ENCODE measurements at regions not wholly inside any gene's neighbourhood (a gene's known extent, or its start where the extent isn't known, plus 50 kb on each side); places are given as distances from the start of the nearest gene placed in this dataset.

DNA sequence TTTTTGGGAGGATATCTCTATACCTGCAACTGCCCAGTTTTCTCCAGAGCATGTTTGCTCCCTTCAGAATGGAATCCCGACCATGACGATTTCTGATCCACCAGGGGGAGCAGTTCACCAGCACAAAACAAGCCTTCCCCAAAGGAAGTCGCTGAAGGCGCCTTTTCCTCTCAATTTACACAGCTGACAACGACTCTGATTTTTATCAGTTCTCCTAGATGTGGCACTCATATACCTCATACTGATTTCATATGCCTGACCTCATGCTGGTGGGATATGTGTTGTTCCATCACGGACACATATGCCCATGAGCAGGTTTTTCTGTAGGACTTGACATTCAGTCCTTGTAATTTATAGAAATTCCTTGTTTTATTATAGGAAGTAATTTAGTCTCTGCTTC lies 1028.2 kb downstream of the MCTP2 start (continued):
- TF ChIP-seq, protein P1, sequence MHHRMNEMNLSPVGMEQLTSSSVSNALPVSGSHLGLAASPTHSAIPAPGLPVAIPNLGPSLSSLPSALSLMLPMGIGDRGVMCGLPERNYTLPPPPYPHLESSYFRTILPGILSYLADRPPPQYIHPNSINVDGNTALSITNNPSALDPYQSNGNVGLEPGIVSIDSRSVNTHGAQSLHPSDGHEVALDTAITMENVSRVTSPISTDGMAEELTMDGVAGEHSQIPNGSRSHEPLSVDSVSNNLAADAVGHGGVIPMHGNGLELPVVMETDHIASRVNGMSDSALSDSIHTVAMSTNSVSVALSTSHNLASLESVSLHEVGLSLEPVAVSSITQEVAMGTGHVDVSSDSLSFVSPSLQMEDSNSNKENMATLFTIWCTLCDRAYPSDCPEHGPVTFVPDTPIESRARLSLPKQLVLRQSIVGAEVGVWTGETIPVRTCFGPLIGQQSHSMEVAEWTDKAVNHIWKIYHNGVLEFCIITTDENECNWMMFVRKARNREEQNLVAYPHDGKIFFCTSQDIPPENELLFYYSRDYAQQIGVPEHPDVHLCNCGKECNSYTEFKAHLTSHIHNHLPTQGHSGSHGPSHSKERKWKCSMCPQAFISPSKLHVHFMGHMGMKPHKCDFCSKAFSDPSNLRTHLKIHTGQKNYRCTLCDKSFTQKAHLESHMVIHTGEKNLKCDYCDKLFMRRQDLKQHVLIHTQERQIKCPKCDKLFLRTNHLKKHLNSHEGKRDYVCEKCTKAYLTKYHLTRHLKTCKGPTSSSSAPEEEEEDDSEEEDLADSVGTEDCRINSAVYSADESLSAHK (CRISPR knock-in tag; IDR thresholded peaks at IDR 0.05; ENCODE audit: borderline replicate concordance): no peak
- TF ChIP-seq RAD21 (CRISPR knock-in tag; IDR thresholded peaks at IDR 0.05): 0 out of 2 replicates have a peak, but pooled peaks have one; percentile 21
- no peak for TF ChIP-seq ZNF615 (CRISPR knock-in tag; IDR thresholded peaks at IDR 0.05; ENCODE audit: borderline replicate concordance)

DNA sequence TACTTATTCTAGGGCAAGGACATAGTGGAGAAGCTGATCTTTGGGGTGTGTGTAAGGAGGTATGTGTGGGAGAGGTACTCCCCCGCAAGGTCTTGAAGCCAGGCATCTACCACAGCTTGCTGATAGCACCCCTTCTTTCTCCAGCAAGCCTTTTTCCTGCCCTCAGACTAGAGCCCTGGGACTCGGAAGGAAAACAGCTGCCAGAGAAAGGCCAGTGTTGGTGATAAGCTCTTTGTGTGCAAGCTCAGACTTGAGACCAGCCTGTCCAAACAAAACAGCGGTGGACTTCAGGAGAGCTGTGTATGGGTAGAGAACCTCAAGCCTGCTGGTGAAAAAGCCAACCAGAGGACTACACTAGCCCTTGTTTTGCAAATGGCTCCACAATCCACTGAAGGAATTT lies 1028.6 kb downstream of the MCTP2 start:
- in situ Hi-C loops (cut with HindIII; ENCODE audit: extremely low pct_ligation_motif_present, low pct_unique_long_range_greater_than_20kb) (loop anchor here (10.0 to 25.0 kb wide), 2 partner anchors 1077 to 1975 kb away; partner anchors contain the start of gene NR2F2), intact Hi-C loops (cut with micrococcal nuclease; ENCODE audit: unreplicated experiment) (loop anchor here (1.0 to 2.0 kb wide), 4 partner anchors 590 to 1985 kb away; no protein-coding TSS in a partner anchor)
- H2AFZ ChIP-seq (ENCODE audit: low read length): no peak overlapping the region
- ChIA-PET CTCF (ENCODE audit: low intra/inter-chr PET ratio, low total read pairs) (interaction anchor here (1.5 to 2.1 kb wide), 3 partner anchors 32 to 1985 kb away, joined by 6 to 14 read pairs (median 14); no protein-coding TSS in a partner anchor), POLR2A (no interaction called here)
- WGBS (ENCODE audit: low lambda C conversion rate): 14% methylated on average over 2 of the region's 3 CpGs
- ATAC-seq (peak; percentile 25; the same call in 1 of the 3 replicates), FAIRE-seq (no peak), DNase-seq (ENCODE audit: low spot score) (no peak)
- H3K4me2 ChIP-seq (ENCODE audit: low read depth, low read length): no peak overlapping the region
- no peaks in the 10 kb centered on the region; a peak in 1 of 5 replicates for H3K27me3 ChIP-seq (ENCODE audit: control insufficient read depth in 1 of 2, insufficient read depth in 2 of 2, low read length in 2 of 2)
- H3K36me3 ChIP-seq (replicated peaks in 1 of 2; ENCODE audit: control insufficient read depth in 1 of 2, insufficient read depth in 2 of 2, low read length in 2 of 2): no peaks in the 10 kb centered on the region
- H3K9ac ChIP-seq (ENCODE audit: insufficient read depth, low read depth, low read length): no peak overlapping the region
- no TSS peak for BruUV-seq (replicated peaks)
- no peaks in the 10 kb centered on the region for H4K20me1 ChIP-seq (ENCODE audit: insufficient read depth, low read length)
- H3K27ac ChIP-seq (ENCODE audit: extremely low read length, insufficient read depth, low read length): no peak overlapping the region
- H3K9me3 ChIP-seq (ENCODE audit: low read length): no peaks in the 10 kb centered on the region
- TF ChIP-seq, protein P2, sequence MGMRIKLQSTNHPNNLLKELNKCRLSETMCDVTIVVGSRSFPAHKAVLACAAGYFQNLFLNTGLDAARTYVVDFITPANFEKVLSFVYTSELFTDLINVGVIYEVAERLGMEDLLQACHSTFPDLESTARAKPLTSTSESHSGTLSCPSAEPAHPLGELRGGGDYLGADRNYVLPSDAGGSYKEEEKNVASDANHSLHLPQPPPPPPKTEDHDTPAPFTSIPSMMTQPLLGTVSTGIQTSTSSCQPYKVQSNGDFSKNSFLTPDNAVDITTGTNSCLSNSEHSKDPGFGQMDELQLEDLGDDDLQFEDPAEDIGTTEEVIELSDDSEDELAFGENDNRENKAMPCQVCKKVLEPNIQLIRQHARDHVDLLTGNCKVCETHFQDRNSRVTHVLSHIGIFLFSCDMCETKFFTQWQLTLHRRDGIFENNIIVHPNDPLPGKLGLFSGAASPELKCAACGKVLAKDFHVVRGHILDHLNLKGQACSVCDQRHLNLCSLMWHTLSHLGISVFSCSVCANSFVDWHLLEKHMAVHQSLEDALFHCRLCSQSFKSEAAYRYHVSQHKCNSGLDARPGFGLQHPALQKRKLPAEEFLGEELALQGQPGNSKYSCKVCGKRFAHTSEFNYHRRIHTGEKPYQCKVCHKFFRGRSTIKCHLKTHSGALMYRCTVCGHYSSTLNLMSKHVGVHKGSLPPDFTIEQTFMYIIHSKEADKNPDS (CRISPR knock-in tag; IDR thresholded peaks at IDR 0.05): no peak
- TF ChIP-seq HHEX (CRISPR knock-in tag; IDR thresholded peaks at IDR 0.05) (no peak), DR1 (CRISPR knock-in tag; IDR thresholded peaks at IDR 0.05) (no peak), SNRNP70 (IDR thresholded peaks at IDR 0.05; ENCODE audit: low read depth, low read length) (no peak), ZNF251 (CRISPR knock-in tag; IDR thresholded peaks at IDR 0.05) (no peak), CHD4 (IDR thresholded peaks at IDR 0.05; ENCODE audit: borderline replicate concordance, low read length) (no peak), ZNF547 (CRISPR knock-in tag; IDR thresholded peaks at IDR 0.05) (no peak)
- TF ChIP-seq, protein P3, sequence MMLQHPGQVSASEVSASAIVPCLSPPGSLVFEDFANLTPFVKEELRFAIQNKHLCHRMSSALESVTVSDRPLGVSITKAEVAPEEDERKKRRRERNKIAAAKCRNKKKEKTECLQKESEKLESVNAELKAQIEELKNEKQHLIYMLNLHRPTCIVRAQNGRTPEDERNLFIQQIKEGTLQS (CRISPR knock-in tag; IDR thresholded peaks at IDR 0.05): no peak
- no peaks in the 10 kb centered on the region for H3K79me2 ChIP-seq (ENCODE audit: insufficient read depth, low read length)
- H3K4me3 ChIP-seq (replicated peaks in 1 of 3; ENCODE audit: insufficient read depth in 1 of 3, low read depth in 2 of 3, low read length in 3 of 3): no peak overlapping the region
- no peaks in the 10 kb centered on the region for H3K4me1 ChIP-seq (ENCODE audit: insufficient read depth, low read length)
